GM12878 (cell line): ENCODE measurements at regions not wholly inside any gene's neighbourhood (a gene's known extent, or its start where the extent isn't known, plus 50 kb on each side); places are given as distances from the start of the nearest gene placed in this dataset.

Experiments
- ATAC-seq: fragments of 200-7000 bp; cut with Tn5 transposase; 3 replicates; pipeline ENCODE4 v1.9.1; 2020; ENCODE audit warnings: mild to moderate bottlenecking, moderate library complexity
- BruUV-seq: library from RNA; stranded (reverse); fragments of 400-500 nt; replicated peaks from 2 replicates; lab custom pipeline; 2021; lab: Mats Ljungman, UMichigan
- CTCF ChIA-PET: fragments of 300-600 bp; sonication (Branson Sonifier 250); formaldehyde crosslinking; extraction: SDS; loops from one replicate; lab custom pipeline; 2021; ENCODE audit warnings: inconsistent platforms; lab: Yijun Ruan, JAX
- POLR2A ChIA-PET: fragments of 350-600 bp; formaldehyde crosslinking; extraction: SDS; loops from one replicate; lab custom pipeline; 2021; ENCODE audit warnings: inconsistent platforms; lab: Charles Lee
- RAD21 ChIA-PET: fragments of 300-600 bp; sonication (Branson Sonifier 250); formaldehyde crosslinking; loops from one replicate; lab custom pipeline; 2023; ENCODE audit warnings: antibody characterized with exemption; ENCODE audit not compliant: unreplicated experiment; lab: Charles Lee
- SMC1A ChIA-PET: fragments of 300-600 bp; sonication (Branson Sonifier 250); formaldehyde crosslinking; loops from one replicate; lab custom pipeline; 2023; ENCODE audit not compliant: unreplicated experiment, uncharacterized antibody; lab: Charles Lee
- DNase-seq: peaks from one replicate; pipeline ENCODE4 v3.0.0-alpha.2; 2011; ENCODE audit warnings: low read depth, low spot score
- FAIRE-seq: peaks from 3 replicates; lab custom pipeline; 2011; peaks lifted over from hg19 to GRCh38; lab: Jason Lieb, UNC
- H2AFZ ChIP-seq: 2 replicates; pipeline ENCODE4 v1.6.0; 2011; ENCODE audit warnings: low read depth, low read length, control low read depth; ENCODE audit not compliant: control insufficient read depth
- H3K27ac ChIP-seq: 2 replicates; pipeline ENCODE4 v1.5.1; 2011; ENCODE audit warnings: control low read depth; ENCODE audit not compliant: control insufficient read depth, insufficient read depth
- H3K27me3 ChIP-seq, 2 experiments: replicated peaks in 1 of 2; 2 replicates each; pipeline versions ENCODE4 v1.6.0 to v1.6.1; 2011; ENCODE audit warnings: low read length in 1 of 2; ENCODE audit not compliant: control insufficient read depth in 2 of 2, insufficient read depth in 2 of 2
- H3K36me3 ChIP-seq, 2 experiments: 2 replicates each; pipeline ENCODE4 v1.5.1; 2011; ENCODE audit warnings: low read length in 1 of 2; ENCODE audit not compliant: control insufficient read depth in 2 of 2, insufficient read depth in 2 of 2
- H3K4me1 ChIP-seq: 2 replicates; pipeline ENCODE4 v1.6.1; 2011; ENCODE audit warnings: mild to moderate bottlenecking, low read length, moderate library complexity, mixed read lengths; ENCODE audit not compliant: control insufficient read depth, insufficient read depth
- H3K4me2 ChIP-seq: 2 replicates; pipeline ENCODE4 v1.6.0; 2011; ENCODE audit warnings: control low read depth; ENCODE audit not compliant: control insufficient read depth, insufficient read depth
- H3K4me3 ChIP-seq: fragments of 200-600 bp; sonication (generic); 2 replicates; pipeline ENCODE4 v1.5.1; 2016
- H3K79me2 ChIP-seq: 2 replicates; pipeline ENCODE4 v1.6.0; 2011; ENCODE audit warnings: low read length; ENCODE audit not compliant: control insufficient read depth, insufficient read depth
- H3K9ac ChIP-seq: 2 replicates; pipeline ENCODE4 v1.8.0; 2011; ENCODE audit warnings: low read length, control low read depth, mixed read lengths; ENCODE audit not compliant: control insufficient read depth, insufficient read depth
- H3K9me3 ChIP-seq: replicated peaks from 3 replicates; pipeline ENCODE4 v1.5.1; 2011; ENCODE audit warnings: mild to moderate bottlenecking, low read length; ENCODE audit not compliant: control insufficient read depth, insufficient read depth
- H4K20me1 ChIP-seq: 2 replicates; pipeline ENCODE4 v1.6.0; 2011; ENCODE audit not compliant: control insufficient read depth, insufficient read depth
- EP300 ChIP-seq, 2 experiments: fragments of 150-350 bp in 1 of 2; IDR thresholded peaks; 2 replicates each; pipeline ENCODE4 v1.6.1; 2011 to 2012; ENCODE audit warnings: low read depth in 2 of 2, low read length in 2 of 2, borderline replicate concordance in 1 of 2, improper control_type of control experiment in 1 of 2, inconsistent platforms in 1 of 2; ENCODE audit not compliant: control insufficient read depth in 1 of 2
- PKNOX1 ChIP-seq: fragments of 450-650 bp; IDR thresholded peaks from 2 replicates; pipeline ENCODE4 v1.6.1; 2016; ENCODE audit warnings: mild to moderate bottlenecking
- POU2F2 ChIP-seq: IDR thresholded peaks from 3 replicates; pipeline ENCODE4 v1.6.1; 2011; ENCODE audit warnings: low read depth, mild to moderate bottlenecking, low read length, borderline replicate concordance
- RAD21 ChIP-seq: IDR thresholded peaks from 2 replicates; pipeline ENCODE4 v1.6.1; 2011; ENCODE audit warnings: mild to moderate bottlenecking, low read depth, low read length, moderate library complexity; ENCODE audit not compliant: insufficient read depth
- RELB ChIP-seq: fragments of 450-650 bp; IDR thresholded peaks from 2 replicates; pipeline ENCODE4 v1.6.1; 2017; ENCODE audit warnings: low read depth, mild to moderate bottlenecking, moderate library complexity
- REST ChIP-seq: IDR thresholded peaks from 2 replicates; pipeline ENCODE4 v1.6.1; 2012; ENCODE audit warnings: mild to moderate bottlenecking, low read depth, low read length
- SREBF1 ChIP-seq: IDR thresholded peaks from 2 replicates; pipeline ENCODE4 v1.6.1; 2012; ENCODE audit warnings: mild to moderate bottlenecking, low read length
- TCF3 ChIP-seq: IDR thresholded peaks from 2 replicates; pipeline ENCODE4 v1.6.1; 2012; ENCODE audit warnings: low read depth, mild to moderate bottlenecking, low read length, borderline replicate concordance; ENCODE audit not compliant: insufficient read depth
- TCF7 ChIP-seq: IDR thresholded peaks from 2 replicates; pipeline ENCODE4 v1.6.1; 2014; ENCODE audit warnings: antibody characterized with exemption, borderline replicate concordance
- whole genome bisulfite sequencing: methylation state at CpG from one replicate; pipeline ENCODE4 v1.1.6; 2016; ENCODE audit warnings: low lambda C conversion rate; ENCODE audit not compliant: insufficient replicate concordance, insufficient coverage; ENCODE audit errors: missing lambda C conversion rate; 5-methylcytosine and 5-hydroxymethylcytosine counted together
- in situ Hi-C: fragments of 300-500 bp; cut with MboI; formaldehyde crosslinking; loops from 9 replicates; pipeline ENCODE4 v1.14.3; 2018; ENCODE audit warnings: mixed read lengths
- intact Hi-C: fragments of 100-400 bp; cut with micrococcal nuclease; formaldehyde crosslinking; loops from one replicate; pipeline ENCODE4 v1.14.2; 2022; ENCODE audit not compliant: unreplicated experiment

- no peak overlapping the region for H3K27ac ChIP-seq
- DNase-seq (no peak), ATAC-seq (no peak), FAIRE-seq (no peak)
- no peaks in the 10 kb centered on the region for H3K79me2 ChIP-seq
- H2AFZ ChIP-seq = no peak overlapping the region
- ChIA-PET POLR2A (no interaction called here), RAD21 (no interaction called here), CTCF (no interaction called here), SMC1A (no interaction called here)
- no TSS peak for BruUV-seq
- no peak overlapping the region for H3K4me3 ChIP-seq
- intact Hi-C loops (no loop called here), in situ Hi-C loops (no loop called here)
- no peaks in the 10 kb centered on the region for H3K36me3 ChIP-seq
- H3K27me3 ChIP-seq = no peaks in the 10 kb centered on the region
- no peaks in the 10 kb centered on the region for H3K9me3 ChIP-seq
- 41% methylated on average over 2 of the region's 3 CpGs for WGBS
- H3K4me2 ChIP-seq = no peak overlapping the region
- no peak for TF ChIP-seq TCF7
- no peak for TF ChIP-seq RAD21
- TF ChIP-seq POU2F2 = no peak
- no peak for TF ChIP-seq RELB
- TF ChIP-seq SREBF1 = no peak
- TF ChIP-seq EP300 (IDR thresholded peaks at IDR 0.05; ENCODE audit: borderline replicate concordance in 1 of 2, control insufficient read depth in 1 of 2, low read depth in 2 of 2, low read length in 2 of 2) = no peak
- TF ChIP-seq REST = no peak
- no peak for TF ChIP-seq TCF3
- no peak for TF ChIP-seq PKNOX1
- no peak overlapping the region for H3K9ac ChIP-seq
- H3K4me1 ChIP-seq = no peaks in the 10 kb centered on the region
- no peaks in the 10 kb centered on the region for H4K20me1 ChIP-seq
Observed at GRCh38 chr2:172322049-172322448, 105.3 kb upstream of the ITGA6 start.
